Right atrium auricular region (tissue), 2 donors: ENCODE measurements at regions not wholly inside any gene's neighbourhood (a gene's known extent, or its start where the extent isn't known, plus 50 kb on each side); places are given as distances from the start of the nearest gene placed in this dataset.
A peak's percentile ranks its signal among the peaks of the same experiment; 100 is the strongest.

Experiments
- DNase-seq: peaks from one replicate; pipeline ENCODE4 v3.0.0-alpha.2; 2019; ENCODE audit warnings: low spot score
- H3K27ac ChIP-seq, 2 donors: fragments of 200-600 bp; sonication (generic); 1 replicate in 1 of 2; 2 replicates in 1 of 2; pipeline ENCODE4 v1.5.1; 2016 to 2019
- H3K27me3 ChIP-seq, 2 donors: fragments of 200-600 bp; sonication (generic); one replicate each; pipeline versions ENCODE4 v1.5.1 to v1.6.0; 2017 to 2019
- H3K36me3 ChIP-seq: fragments of 200-600 bp; sonication (generic); one replicate; pipeline ENCODE4 v1.5.1; 2016
- H3K4me1 ChIP-seq, 2 donors: fragments of 200-600 bp; sonication (generic); one replicate each; pipeline versions ENCODE4 v1.5.1 to v1.6.0; 2017 to 2019
- H3K4me3 ChIP-seq, 2 donors: fragments of 200-600 bp; sonication (generic); 1 replicate in 1 of 2; 2 replicates in 1 of 2; pipeline ENCODE4 v1.5.1; 2017 to 2019; ENCODE audit warnings: mild to moderate bottlenecking in 1 of 2, moderate library complexity in 1 of 2
- H3K9me3 ChIP-seq, 2 donors: fragments of 200-600 bp; sonication (generic); one replicate each; pipeline ENCODE4 v1.5.1; 2019
- TF ChIP-seq, protein P1 (sequence below), 2 donors: fragments of 200-600 bp; sonication (generic); IDR thresholded peaks; one replicate each; pipeline ENCODE4 v1.5.1; 2019; ENCODE audit warnings: antibody characterized with exemption in 2 of 2

DNA sequence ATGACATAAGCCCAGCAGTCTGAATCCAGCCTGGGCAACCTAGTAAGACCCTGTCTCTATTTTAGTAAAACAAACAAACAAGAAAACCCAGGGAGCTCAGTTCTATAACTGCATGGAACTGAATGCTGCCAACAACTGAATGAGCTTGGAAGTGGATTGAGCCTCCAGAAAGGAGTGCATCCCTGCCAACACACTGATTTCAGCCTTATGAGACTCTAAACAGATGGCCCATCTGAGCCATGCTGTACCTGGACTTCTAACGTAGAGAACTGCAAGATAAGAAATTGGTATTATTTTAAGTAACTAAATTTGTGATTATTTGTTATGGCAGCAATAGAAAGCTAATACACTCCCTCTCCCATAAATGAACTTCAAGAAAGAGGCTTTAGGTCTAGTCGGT, 150.4 kb upstream of the RAI14 start:
- no peaks in the 10 kb centered on the region for H3K27me3 ChIP-seq
- no peaks in the 10 kb centered on the region for H3K36me3 ChIP-seq
- no peaks in the 10 kb centered on the region for H3K9me3 ChIP-seq
- H3K4me3 ChIP-seq, result no peak overlapping the region
- TF ChIP-seq, protein P1, sequence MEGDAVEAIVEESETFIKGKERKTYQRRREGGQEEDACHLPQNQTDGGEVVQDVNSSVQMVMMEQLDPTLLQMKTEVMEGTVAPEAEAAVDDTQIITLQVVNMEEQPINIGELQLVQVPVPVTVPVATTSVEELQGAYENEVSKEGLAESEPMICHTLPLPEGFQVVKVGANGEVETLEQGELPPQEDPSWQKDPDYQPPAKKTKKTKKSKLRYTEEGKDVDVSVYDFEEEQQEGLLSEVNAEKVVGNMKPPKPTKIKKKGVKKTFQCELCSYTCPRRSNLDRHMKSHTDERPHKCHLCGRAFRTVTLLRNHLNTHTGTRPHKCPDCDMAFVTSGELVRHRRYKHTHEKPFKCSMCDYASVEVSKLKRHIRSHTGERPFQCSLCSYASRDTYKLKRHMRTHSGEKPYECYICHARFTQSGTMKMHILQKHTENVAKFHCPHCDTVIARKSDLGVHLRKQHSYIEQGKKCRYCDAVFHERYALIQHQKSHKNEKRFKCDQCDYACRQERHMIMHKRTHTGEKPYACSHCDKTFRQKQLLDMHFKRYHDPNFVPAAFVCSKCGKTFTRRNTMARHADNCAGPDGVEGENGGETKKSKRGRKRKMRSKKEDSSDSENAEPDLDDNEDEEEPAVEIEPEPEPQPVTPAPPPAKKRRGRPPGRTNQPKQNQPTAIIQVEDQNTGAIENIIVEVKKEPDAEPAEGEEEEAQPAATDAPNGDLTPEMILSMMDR (IDR thresholded peaks at IDR 0.05), result no peak
- H3K27ac ChIP-seq, result no peak overlapping the region
- peaks cover 0 to 36% of the 10 kb centered on the region in 2 donors for H3K4me1 ChIP-seq
- DNase-seq, result no peak

DNA sequence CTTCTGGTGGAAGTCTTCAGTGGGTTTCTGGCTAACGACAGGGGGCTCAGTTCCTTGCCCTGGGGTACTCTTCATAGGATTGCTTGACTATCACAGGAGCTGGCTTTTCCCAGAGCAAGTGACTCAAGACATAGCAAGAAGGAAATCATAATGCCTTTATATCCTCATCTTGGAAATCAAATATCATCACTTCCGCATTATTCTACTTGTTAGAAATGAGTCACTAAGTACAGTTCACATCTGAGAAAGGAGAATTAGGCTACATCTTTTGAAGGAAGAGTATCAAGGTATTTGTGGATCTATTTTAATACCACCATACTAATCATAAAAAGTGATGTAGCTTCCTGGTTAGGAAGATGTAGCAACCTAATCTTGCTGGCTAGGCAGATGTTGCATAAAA, 148.2 kb upstream of the RAI14 start:
- H3K4me1 ChIP-seq, result peaks cover 0 to 40% of the 10 kb centered on the region in 2 donors

GRCh38 chr5:34509392-34509791, 146.7 kb upstream of the RAI14 start:
- no peak for DNase-seq
- peaks cover 0 to 25% of the 10 kb centered on the region in 2 donors for H3K4me1 ChIP-seq
- no peak overlapping the region for H3K4me3 ChIP-seq
- H3K9me3 ChIP-seq, result no peaks in the 10 kb centered on the region
- no peak overlapping the region for H3K27ac ChIP-seq
- no peaks in the 10 kb centered on the region for H3K36me3 ChIP-seq
- H3K27me3 ChIP-seq, result no peaks in the 10 kb centered on the region
- TF ChIP-seq, protein P1 (IDR thresholded peaks at IDR 0.05), result no peak

More for the DNA sequence above, 148.2 kb upstream of the RAI14 start:
- Histone ChIP-seq H3K4me3 (no peak overlapping the region), H3K27me3 (no peaks in the 10 kb centered on the region), H3K36me3 (no peaks in the 10 kb centered on the region), H3K9me3 (no peaks in the 10 kb centered on the region), H3K27ac (no peak overlapping the region)
- TF ChIP-seq, protein P1 (IDR thresholded peaks at IDR 0.05), result no peak
- DNase-seq, result no peak

GRCh38 chr5:34510002-34510401, 146.1 kb upstream of the RAI14 start:
- no peaks in the 10 kb centered on the region for H3K9me3 ChIP-seq
- TF ChIP-seq, protein P1 (IDR thresholded peaks at IDR 0.05), result no peak
- H3K27me3 ChIP-seq, result no peaks in the 10 kb centered on the region
- peaks cover 0 to 25% of the 10 kb centered on the region in 2 donors for H3K4me1 ChIP-seq
- DNase-seq, result no peak
- H3K27ac ChIP-seq, result no peak overlapping the region
- H3K36me3 ChIP-seq, result no peaks in the 10 kb centered on the region
- no peak overlapping the region for H3K4me3 ChIP-seq

GRCh38 chr5:34511063-34511462, 145.1 kb upstream of the RAI14 start:
- H3K4me3 ChIP-seq, result no peak overlapping the region
- DNase-seq, result no peak
- TF ChIP-seq, protein P1 (IDR thresholded peaks at IDR 0.05), result no peak
- H3K4me1 ChIP-seq, result peaks cover 0 to 25% of the 10 kb centered on the region in 2 donors
- peak overlapping the region; percentile 53 to 69 for H3K27ac ChIP-seq
- H3K27me3 ChIP-seq, result no peaks in the 10 kb centered on the region
- H3K36me3 ChIP-seq, result no peaks in the 10 kb centered on the region
- H3K9me3 ChIP-seq, result no peaks in the 10 kb centered on the region

DNA sequence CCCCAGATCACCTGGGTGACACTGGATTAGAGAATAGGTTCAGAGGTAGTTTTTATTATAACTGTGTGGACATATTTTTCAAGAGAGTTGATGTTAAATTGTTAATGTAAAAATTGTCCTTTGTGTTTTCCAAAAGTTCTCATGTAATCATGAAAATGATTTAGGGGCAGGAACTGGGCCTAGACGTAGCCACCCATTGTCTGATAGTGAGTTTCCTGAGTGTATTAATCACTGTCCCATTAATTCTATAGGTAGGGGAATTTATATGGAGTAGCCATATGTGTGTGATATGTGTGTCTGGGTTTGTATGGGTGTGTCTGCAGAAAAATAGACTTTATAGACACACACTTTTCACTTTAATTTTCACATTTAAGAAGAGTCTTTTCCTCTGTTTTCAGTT, 144.6 kb upstream of the RAI14 start:
- no peaks in the 10 kb centered on the region for H3K36me3 ChIP-seq
- no peak overlapping the region for H3K4me3 ChIP-seq
- H3K27ac ChIP-seq, result peak overlapping the region; percentile 53 to 69
- DNase-seq, result no peak
- peaks cover 0 to 25% of the 10 kb centered on the region in 2 donors for H3K4me1 ChIP-seq
- no peaks in the 10 kb centered on the region for H3K9me3 ChIP-seq
- TF ChIP-seq, protein P1 (IDR thresholded peaks at IDR 0.05), result no peak
- H3K27me3 ChIP-seq, result no peaks in the 10 kb centered on the region
